Embryonic facial prominence (tissue), 1 donor: ENCODE measurements at regions not wholly inside any gene's neighbourhood (a gene's known extent, or its start where the extent isn't known, plus 50 kb on each side); places are given as distances from the start of the nearest gene placed in this dataset.
A peak's percentile ranks its signal among the peaks of the same experiment; 100 is the strongest.
"Not testable (repeated sequence)": the region's sequence is repeated elsewhere in the genome, so short reads cannot be mapped to it uniquely, and the experiment has no call there.

ENCODE experiments used
- DNase-seq: peaks from one replicate; pipeline ENCODE4 v3.0.0-alpha.2; 2016; ENCODE audit errors: extremely low spot score

GRCh38 chr2:149808556-149808955 lies 221.0 kb upstream of the MMADHC start:
- no peak for DNase-seq

DNA sequence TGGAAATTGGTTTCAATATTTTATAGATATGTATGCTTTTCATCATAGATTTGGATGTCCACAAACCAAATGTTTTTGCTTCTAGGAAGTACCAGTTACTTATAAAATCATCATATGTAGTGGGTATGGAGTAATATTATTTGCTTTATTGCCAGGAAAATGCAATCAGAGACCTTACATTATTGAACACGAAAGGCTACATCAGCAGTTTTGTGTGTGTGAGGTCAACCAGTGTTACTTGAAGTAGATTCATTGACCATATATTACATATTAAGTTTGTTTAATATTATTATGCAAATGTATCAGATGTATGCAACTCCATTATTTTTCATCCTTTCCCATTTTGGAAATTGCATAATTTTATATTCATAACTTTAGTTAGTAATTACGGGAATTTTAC lies 219.1 kb upstream of the MMADHC start:
- no peak for DNase-seq

- no peak for DNase-seq
These were observed 213.3 kb upstream of the MMADHC start for GRCh38 chr2:149800624-149801542.

DNA sequence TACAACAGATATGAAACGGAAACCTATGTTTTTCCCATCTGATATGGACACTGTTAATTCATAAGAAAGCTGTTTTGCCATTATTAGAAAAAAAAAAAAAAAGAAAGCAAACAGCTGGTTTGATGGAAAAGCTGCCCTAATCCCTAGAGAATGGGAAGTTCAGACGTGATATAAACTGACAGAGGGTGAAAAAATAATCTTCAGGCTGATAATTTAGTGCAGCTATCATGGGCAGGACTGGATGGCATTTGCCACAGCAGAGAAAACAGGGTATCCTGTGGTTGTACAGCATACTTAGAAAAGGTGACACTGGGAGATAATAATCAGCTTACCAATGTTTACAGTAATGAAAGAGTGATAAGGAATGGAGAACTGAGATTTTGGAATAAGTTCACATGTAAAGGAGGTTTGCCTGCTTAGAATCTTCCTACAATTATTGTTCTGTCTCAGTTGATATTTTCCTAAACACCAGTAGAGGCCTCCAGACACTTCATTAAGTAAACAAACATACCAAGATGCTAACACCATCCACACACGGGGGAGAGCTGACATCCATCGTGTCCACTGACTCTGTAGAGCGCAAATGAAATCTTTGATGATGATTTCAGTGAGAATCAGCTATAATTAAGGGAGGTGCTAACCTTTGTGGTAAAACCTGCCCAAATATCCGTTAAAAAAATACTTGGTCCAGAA lies 211.6 kb upstream of the MMADHC start:
- DNase-seq, result no peak

GRCh38 chr2:149797030-149797429 lies 209.5 kb upstream of the MMADHC start:
- no peak for DNase-seq

- no peak for DNase-seq
These were observed 202.0 kb upstream of the MMADHC start for GRCh38 chr2:149789549-149789948.

GRCh38 chr2:149787206-149787605 lies 199.6 kb upstream of the MMADHC start:
- no peak for DNase-seq

GRCh38 chr2:149783284-149783683 lies 195.7 kb upstream of the MMADHC start:
- no peak for DNase-seq

DNA sequence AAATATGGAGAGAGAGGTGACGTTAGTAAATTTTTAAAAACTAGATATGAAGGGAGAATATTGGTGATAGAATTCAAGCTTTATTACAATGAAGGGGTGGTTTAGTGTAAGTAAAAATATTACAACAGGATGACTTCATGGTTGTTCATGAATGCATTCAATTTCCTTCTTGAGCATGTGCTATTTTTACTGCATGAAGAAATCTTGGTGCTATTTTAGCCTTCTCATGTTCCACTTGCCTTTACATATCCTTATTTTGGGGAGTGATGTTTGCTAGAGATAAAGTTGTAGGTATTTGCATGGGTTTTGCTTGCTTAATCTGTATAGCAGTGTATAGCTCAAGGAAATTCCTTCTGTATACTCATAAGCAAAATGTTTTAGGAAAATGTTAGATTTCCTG lies 195.0 kb upstream of the MMADHC start:
- DNase-seq, result no peak

DNA sequence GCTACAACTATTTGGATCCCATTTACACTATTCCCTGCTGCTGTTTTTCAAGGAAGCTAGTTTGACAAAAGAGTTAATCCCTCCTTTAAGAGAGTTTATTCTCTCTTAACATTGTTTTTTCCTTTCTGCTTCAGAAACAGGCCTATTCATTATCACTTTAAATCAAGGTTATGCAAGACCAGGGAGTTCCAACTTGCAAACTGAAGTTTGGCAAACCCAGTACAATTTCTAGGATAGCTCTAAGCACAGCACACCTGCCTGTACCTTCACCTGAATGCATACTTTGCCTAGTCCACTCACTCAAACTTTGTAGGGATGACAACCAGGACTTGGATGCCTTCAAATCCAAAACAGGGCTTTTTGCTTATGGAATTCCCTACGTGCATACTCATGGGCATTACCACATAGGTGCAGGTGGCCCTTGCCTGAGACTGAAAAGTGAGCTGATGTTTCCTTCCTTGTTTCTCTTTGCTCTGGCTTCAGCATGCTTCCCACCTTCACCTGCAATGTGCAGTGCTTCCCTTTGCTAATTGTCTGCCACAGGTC lies 193.8 kb upstream of the MMADHC start:
- no peak for DNase-seq

DNA sequence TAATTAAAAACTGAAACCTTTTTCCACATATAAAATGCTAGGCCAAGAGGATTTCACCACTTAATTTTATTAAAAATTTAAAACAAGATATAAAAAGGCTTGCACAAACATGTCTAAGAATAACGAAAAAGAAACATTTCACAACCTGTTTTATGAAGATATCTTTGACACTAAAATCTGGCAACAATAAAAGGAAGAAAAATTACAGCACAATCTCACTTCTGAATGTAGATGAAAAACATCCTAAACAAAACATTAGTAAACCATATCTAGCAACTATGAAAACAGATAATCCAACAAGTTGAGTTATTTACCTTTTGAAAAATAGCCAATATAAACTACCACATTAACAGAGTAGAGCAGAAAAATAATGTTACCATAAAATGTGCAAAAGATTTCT lies 185.4 kb upstream of the MMADHC start:
- DNase-seq, result no peak

GRCh38 chr2:149768320-149768799 lies 180.8 kb upstream of the MMADHC start:
- no peak for DNase-seq

DNA sequence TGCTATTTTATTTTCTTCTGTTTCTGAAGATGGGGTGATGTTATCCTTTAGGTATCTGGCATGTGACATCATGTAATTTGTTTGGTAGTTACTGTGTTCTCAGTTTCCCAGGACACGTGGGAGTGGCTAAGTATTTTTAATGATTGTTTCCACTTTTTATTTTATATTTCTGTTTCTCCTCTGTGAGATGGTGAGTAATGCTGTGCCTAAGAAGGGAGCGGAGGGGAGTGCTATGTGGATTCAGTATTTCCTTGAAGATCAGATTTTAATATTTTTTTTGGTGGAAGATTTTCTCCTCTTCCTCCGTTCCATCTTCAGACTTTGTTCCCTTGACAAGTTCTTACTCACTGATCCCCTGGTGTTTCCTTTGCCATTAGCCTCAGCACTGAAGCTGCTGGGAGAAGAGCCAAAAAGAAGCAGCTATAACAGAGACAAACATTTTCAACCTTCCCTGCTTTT lies 180.0 kb upstream of the MMADHC start:
- DNase-seq, result peak; percentile 86

DNA sequence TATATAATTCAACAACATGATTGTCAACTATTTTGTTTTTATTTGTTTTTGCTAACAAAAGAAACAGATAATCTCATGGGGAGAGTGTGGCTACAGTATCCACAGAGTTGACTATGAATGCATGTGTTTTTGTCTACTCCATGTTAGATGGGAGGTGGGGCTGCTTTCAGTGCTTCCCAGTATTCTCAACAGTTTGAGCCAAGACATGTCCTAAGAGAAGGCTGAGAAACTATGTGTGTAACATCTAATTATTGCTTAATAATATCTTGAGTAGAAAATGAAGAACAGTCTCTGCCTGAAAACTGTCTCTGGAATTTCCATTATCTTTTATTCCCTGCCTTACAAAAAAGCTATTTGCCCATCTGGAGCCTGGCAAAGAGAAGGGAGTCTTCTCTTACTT lies 178.8 kb upstream of the MMADHC start:
- DNase-seq, result no peak

DNA sequence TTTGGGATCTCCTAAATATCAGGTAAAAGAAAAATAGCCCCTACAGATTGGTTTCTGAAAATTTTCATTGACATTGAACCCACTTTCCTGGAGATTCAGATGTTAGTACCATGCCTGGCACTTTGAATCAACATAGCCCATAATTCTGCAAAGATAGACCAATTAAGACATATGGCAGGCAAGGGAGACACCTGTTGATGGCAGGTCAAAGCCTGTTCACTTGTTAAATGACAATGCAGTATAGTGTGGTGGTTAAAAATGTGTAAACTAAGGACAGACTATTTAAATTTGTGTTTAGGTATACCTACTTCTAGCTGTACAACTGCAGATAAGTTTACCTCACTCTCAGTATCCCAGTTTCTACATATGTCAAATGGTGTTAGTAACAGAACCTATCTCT lies 178.1 kb upstream of the MMADHC start:
- DNase-seq, result no peak

GRCh38 chr2:149765003-149765402 lies 177.4 kb upstream of the MMADHC start:
- DNase-seq, result no peak

DNA sequence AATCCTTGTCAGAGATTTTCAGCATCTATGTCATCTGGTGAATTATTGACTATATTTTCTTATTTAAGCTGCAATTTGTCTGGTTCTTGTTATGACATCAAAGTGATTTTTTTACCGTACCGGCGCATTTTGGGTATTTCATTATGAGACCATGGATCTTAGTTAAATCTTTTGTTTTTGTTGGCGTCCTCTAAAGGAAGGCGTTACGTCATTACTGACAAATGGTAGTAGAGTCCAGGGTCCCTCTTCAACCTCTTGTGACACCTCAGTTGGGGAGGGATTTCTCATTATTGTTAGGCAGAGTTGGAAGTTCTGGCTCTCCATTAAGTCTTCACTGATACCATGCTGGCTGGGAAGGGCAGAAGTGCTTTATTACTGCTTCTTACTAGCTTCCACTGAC lies 175.8 kb upstream of the MMADHC start:
- no peak for DNase-seq

DNA sequence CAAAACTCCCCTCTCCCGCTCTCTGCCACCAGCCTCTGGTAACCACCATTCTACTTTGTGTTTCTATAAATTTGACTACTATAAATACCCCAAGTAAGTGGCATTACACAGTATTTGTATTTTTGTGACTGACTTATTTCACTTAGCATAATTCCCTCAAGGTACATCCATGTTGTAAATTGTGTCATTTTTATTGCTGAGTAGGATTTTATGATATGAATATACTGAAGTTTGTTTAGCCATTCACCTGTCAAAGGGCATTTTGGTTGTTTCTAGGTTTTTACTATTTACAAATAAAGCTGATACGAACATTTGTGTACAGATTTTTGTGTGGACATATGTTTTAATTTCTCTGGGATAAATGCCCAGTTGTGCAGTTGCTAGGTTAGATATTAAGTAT lies 174.0 kb upstream of the MMADHC start:
- no peak for DNase-seq

DNA sequence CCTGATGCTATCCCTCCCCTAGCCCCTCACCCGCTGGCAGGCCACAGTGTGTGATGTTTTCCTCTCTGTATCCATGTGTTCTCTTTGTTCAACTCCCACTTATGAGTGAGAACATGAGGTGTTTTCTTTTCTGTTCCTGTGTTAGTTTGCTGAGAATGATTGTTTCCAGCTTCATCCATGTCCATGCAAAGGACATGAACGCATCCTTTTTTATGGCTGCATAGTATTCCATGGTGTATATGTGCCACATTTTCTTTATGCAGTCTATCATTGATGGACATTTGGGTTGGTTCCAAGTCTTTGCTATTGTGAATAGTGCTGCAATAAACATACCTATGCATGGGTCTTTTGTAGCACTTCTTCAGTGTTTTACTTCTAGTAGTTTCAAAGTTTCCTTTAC lies 171.8 kb upstream of the MMADHC start:
- not testable (repeated sequence) for DNase-seq

GRCh38 chr2:149754722-149755121 lies 167.1 kb upstream of the MMADHC start:
- not testable (repeated sequence) for DNase-seq

- no peak for DNase-seq
These were observed 159.9 kb upstream of the MMADHC start for GRCh38 chr2:149747456-149747855.

DNA sequence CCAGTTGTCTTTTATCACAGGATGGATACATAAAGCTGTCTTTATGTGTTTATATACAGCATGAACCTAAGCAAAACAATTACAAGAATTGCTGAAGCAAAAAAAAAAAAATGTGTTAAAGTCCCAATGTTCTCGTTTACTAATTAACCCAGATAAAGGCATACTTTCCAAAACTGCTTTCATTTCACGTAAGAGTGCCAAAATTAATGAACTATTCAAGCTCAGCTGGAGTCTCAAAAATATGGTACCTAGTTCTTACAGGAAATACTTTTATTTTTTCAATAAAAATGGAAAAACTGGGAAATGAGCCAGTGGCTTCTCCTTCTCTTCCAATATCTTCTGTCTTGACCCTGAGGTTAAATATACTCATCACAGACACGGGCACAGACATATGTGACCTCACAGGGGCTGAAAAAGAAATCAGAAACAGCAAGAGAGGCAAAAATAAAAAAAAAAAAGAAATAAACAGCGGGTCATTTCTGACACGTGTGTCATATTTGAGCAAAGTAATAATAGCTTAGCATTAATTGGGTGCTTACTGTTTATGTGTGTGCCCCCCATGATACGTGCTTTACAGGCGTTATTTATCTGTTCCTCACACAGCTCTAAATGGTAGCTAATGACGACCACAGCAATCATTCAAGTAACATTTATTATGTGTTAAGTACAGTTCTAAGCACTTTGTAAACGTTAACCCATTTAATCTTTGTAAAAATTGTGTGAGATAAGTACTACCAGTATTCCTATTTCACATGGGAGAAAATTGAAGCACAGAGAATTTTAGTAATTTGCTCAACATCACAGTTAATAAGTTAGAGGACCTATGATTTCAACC lies 158.0 kb upstream of the MMADHC start:
- no peak for DNase-seq
